Body of pancreas (tissue), 4 donors: ENCODE measurements at regions not wholly inside any gene's neighbourhood (a gene's known extent, or its start where the extent isn't known, plus 50 kb on each side); places are given as distances from the start of the nearest gene placed in this dataset.

Source experiments
- ATAC-seq: fragments of 150-250 bp; one replicate; pipeline ENCODE4 v1.9.1; 2016
- DNase-seq, 4 donors: peaks; one replicate each; pipeline ENCODE4 v3.0.0-alpha.2; 2019
- H3K27ac ChIP-seq, 4 donors: fragments of 200-600 bp; sonication (generic); 1 replicate in 3 of 4; 2 replicates in 1 of 4; pipeline versions ENCODE4 v1.5.1 to v1.6.1; 2016 to 2019; ENCODE audit warnings: mild to moderate bottlenecking in 1 of 4, mixed read lengths in 1 of 4, moderate library complexity in 1 of 4
- H3K27me3 ChIP-seq, 2 donors: fragments of 200-600 bp; sonication (generic); one replicate each; pipeline ENCODE4 v1.6.0; 2016; ENCODE audit warnings: mild to moderate bottlenecking in 1 of 2
- H3K36me3 ChIP-seq, 2 donors: fragments of 200-600 bp; sonication (generic); replicated peaks in 1 of 2; 2 replicates each; pipeline ENCODE4 v1.5.1; 2016; ENCODE audit warnings: low read depth in 2 of 2; ENCODE audit not compliant: insufficient read depth in 1 of 2
- H3K4me1 ChIP-seq: fragments of 200-600 bp; sonication (generic); one replicate; pipeline ENCODE4 v1.6.0; 2016
- H3K4me3 ChIP-seq, 2 donors: fragments of 200-600 bp; sonication (generic); 1 replicate in 1 of 2; 2 replicates in 1 of 2; pipeline ENCODE4 v1.5.1; 2016 to 2019
- H3K9me3 ChIP-seq, 3 donors: fragments of 200-600 bp; sonication (generic); 1 replicate in 2 of 3; 2 replicates in 1 of 3; pipeline ENCODE4 v1.5.1; 2016
- POLR2A ChIP-seq, 3 donors: fragments of 450-650 bp; IDR thresholded peaks; one replicate each; pipeline ENCODE4 v1.6.1; 2016; ENCODE audit warnings: antibody characterized with exemption in 3 of 3, mild to moderate bottlenecking in 2 of 3
- WGBS, 2 donors: methylation state at CpG; one replicate each; pipeline ENCODE4 v1.1.5; 2017; 5-methylcytosine and 5-hydroxymethylcytosine counted together
- intact Hi-C: fragments of 100-400 bp; cut with DNase I; formaldehyde crosslinking; loops from one replicate; pipeline ENCODE4 v1.15.1; 2023
- TF ChIP-seq, protein P1 (sequence below), 7 experiments: fragments of 450-650 bp in 4 of 7; fragments of 200-600 bp in 3 of 7; sonication (generic) in 3 of 7; IDR thresholded peaks; one replicate each; pipeline ENCODE4 v1.5.1; 2016 to 2019; ENCODE audit warnings: antibody characterized with exemption in 7 of 7

- no peak for DNase-seq
- 42 to 59% methylated on average over 4 of the region's 4 CpGs for WGBS, 2 donors
- no peak overlapping the region for H3K27ac ChIP-seq
- H3K27me3 ChIP-seq = no peaks in the 10 kb centered on the region
- TF ChIP-seq, protein P1, sequence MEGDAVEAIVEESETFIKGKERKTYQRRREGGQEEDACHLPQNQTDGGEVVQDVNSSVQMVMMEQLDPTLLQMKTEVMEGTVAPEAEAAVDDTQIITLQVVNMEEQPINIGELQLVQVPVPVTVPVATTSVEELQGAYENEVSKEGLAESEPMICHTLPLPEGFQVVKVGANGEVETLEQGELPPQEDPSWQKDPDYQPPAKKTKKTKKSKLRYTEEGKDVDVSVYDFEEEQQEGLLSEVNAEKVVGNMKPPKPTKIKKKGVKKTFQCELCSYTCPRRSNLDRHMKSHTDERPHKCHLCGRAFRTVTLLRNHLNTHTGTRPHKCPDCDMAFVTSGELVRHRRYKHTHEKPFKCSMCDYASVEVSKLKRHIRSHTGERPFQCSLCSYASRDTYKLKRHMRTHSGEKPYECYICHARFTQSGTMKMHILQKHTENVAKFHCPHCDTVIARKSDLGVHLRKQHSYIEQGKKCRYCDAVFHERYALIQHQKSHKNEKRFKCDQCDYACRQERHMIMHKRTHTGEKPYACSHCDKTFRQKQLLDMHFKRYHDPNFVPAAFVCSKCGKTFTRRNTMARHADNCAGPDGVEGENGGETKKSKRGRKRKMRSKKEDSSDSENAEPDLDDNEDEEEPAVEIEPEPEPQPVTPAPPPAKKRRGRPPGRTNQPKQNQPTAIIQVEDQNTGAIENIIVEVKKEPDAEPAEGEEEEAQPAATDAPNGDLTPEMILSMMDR (IDR thresholded peaks at IDR 0.05) = no peak
- no peak for TF ChIP-seq POLR2A (IDR thresholded peaks at IDR 0.05)
- ATAC-seq = no peak
- no peak overlapping the region for H3K4me3 ChIP-seq
- no peaks in the 10 kb centered on the region for H3K9me3 ChIP-seq
- H3K36me3 ChIP-seq = no peaks in the 10 kb centered on the region
- no peaks in the 10 kb centered on the region for H3K4me1 ChIP-seq
- intact Hi-C loops = no loop called here
These were observed 66.9 kb upstream of the PHOX2B start for GRCh38 chr4:41815473-41815872.

DNA sequence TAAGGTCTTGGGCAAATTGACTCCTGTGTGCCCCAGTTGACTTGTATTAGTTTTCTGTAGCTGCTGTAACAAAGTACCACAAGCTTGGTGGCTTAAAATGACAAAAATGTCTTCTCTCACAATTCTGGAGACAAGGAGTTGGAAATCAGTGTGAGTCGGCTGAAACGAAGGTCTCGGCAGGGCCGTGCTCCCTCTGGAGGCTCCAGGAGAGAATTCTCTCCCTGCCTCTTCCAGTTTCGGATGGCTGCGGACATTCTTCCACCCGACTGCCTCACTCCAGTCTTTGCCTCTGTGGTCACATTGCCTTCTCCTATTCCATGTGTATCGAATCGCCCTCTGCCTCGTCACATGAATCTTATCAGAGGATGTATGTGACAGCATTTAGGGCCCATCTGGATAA, 66.0 kb upstream of the PHOX2B start:
- intact Hi-C loops = no loop called here
- DNase-seq (peak; percentile 14 to 19 (median 17)), ATAC-seq (no peak)
- Histone ChIP-seq H3K4me1 (no peaks in the 10 kb centered on the region), H3K9me3 (no peaks in the 10 kb centered on the region), H3K27me3 (no peaks in the 10 kb centered on the region), H3K27ac (no peak overlapping the region), H3K4me3 (no peak overlapping the region), H3K36me3 (no peaks in the 10 kb centered on the region)
- WGBS, 2 donors = 12 to 29% methylated on average over 10 of the region's 10 CpGs
- no peak for TF ChIP-seq POLR2A (IDR thresholded peaks at IDR 0.05)
- TF ChIP-seq, protein P1 (IDR thresholded peaks at IDR 0.05) = peak in 5 of 7 experiments; percentile 26 to 43 (median 36)

GRCh38 chr4:41806807-41807206, 58.3 kb upstream of the PHOX2B start:
- no peaks in the 10 kb centered on the region for H3K36me3 ChIP-seq
- TF ChIP-seq, protein P1 (IDR thresholded peaks at IDR 0.05) = no peak
- TF ChIP-seq POLR2A (IDR thresholded peaks at IDR 0.05) = no peak
- H3K27me3 ChIP-seq = no peaks in the 10 kb centered on the region
- WGBS, 2 donors = 75 to 76% methylated on average over 3 of the region's 3 CpGs
- no peaks in the 10 kb centered on the region for H3K9me3 ChIP-seq
- H3K27ac ChIP-seq = no peak overlapping the region
- no peak for DNase-seq
- ATAC-seq = no peak
- intact Hi-C loops = no loop called here
- no peaks in the 10 kb centered on the region for H3K4me1 ChIP-seq
- H3K4me3 ChIP-seq = no peak overlapping the region

DNA sequence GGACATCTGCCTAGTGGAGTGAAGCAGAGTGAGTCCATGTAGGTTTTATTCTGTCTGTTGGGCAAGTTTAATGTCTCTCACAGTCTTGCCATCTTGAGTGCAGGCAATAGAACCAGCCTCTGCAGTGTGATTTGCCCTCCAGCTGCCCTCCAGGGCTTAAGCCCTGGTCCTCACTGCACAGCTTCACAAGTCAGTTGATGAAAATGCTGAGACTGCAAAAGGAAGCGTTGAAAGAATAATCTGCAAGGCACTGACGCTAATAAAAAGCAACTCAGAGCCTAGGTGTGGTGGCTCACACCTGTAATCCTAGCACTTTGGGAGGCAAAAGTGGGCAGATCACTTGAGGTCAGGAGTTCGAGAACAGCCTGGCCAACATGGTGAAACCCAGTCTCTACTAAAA, 54.1 kb upstream of the PHOX2B start:
- Histone ChIP-seq H3K27me3 (no peaks in the 10 kb centered on the region), H3K4me3 (no peak overlapping the region), H3K27ac (no peak overlapping the region), H3K4me1 (no peaks in the 10 kb centered on the region), H3K9me3 (no peaks in the 10 kb centered on the region), H3K36me3 (no peaks in the 10 kb centered on the region)
- ATAC-seq (no peak), DNase-seq (no peak)
- intact Hi-C loops = no loop called here
- 66 to 67% methylated on average over 3 of the region's 3 CpGs for WGBS, 2 donors
- TF ChIP-seq, protein P1 (IDR thresholded peaks at IDR 0.05) = no peak
- no peak for TF ChIP-seq POLR2A (IDR thresholded peaks at IDR 0.05)

- H3K36me3 ChIP-seq = no peaks in the 10 kb centered on the region
- H3K27me3 ChIP-seq = no peaks in the 10 kb centered on the region
- DNase-seq = no peak
- H3K4me3 ChIP-seq = no peak overlapping the region
- H3K9me3 ChIP-seq = no peaks in the 10 kb centered on the region
- WGBS, 2 donors = 32 to 35% methylated on average over 1 of the region's 1 CpG
- no peak for ATAC-seq
- H3K4me1 ChIP-seq = peaks cover 7% of the 10 kb centered on the region
- intact Hi-C loops = no loop called here
- no peak overlapping the region for H3K27ac ChIP-seq
- TF ChIP-seq, protein P1 (IDR thresholded peaks at IDR 0.05) = no peak
- no peak for TF ChIP-seq POLR2A (IDR thresholded peaks at IDR 0.05)
These were observed 50.6 kb upstream of the PHOX2B start for GRCh38 chr4:41799126-41799525.
